IPS DF 19.7 (cell line): ENCODE measurements at regions not wholly inside any gene's neighbourhood (a gene's known extent, or its start where the extent isn't known, plus 50 kb on each side); places are given as distances from the start of the nearest gene placed in this dataset.
"Not testable (repeated sequence)": the region's sequence is repeated elsewhere in the genome, so short reads cannot be mapped to it uniquely, and the experiment has no call there.

Experiments used
- DNase-seq: peaks from one replicate; pipeline ENCODE4 v3.0.0-alpha.2; 2013; ENCODE audit warnings: low read depth, low spot score

- DNase-seq, result no peak
Measured at GRCh38 chr6:109875973-109876372, 102.1 kb upstream of the GPR6 start.

- no peak for DNase-seq
Measured at GRCh38 chr6:109877028-109878004, 100.8 kb upstream of the GPR6 start.

- DNase-seq, result not testable (repeated sequence)
Measured at GRCh38 chr6:109878005-109878690, 100.0 kb upstream of the GPR6 start.

GRCh38 chr6:109879081-109879480, 99.0 kb upstream of the GPR6 start:
- not testable (repeated sequence) for DNase-seq

GRCh38 chr6:109879521-109879920, 98.6 kb upstream of the GPR6 start:
- no peak for DNase-seq

GRCh38 chr6:109881069-109881468, 97.0 kb upstream of the GPR6 start:
- not testable (repeated sequence) for DNase-seq

- DNase-seq, result not testable (repeated sequence)
Measured at GRCh38 chr6:109881953-109882490, 96.1 kb upstream of the GPR6 start.

GRCh38 chr6:109891924-109892323, 86.2 kb upstream of the GPR6 start:
- DNase-seq, result no peak

GRCh38 chr6:109892451-109893435, 85.4 kb upstream of the GPR6 start:
- DNase-seq, result peak; percentile 65

- no peak for DNase-seq
Measured at GRCh38 chr6:109893606-109894005, 84.5 kb upstream of the GPR6 start.

GRCh38 chr6:109894181-109894580, 83.9 kb upstream of the GPR6 start:
- no peak for DNase-seq

- no peak for DNase-seq
Measured at GRCh38 chr6:109896341-109896740, 81.8 kb upstream of the GPR6 start.

GRCh38 chr6:109897025-109897424, 81.1 kb upstream of the GPR6 start:
- DNase-seq, result no peak

GRCh38 chr6:109897561-109898080, 80.5 kb upstream of the GPR6 start:
- DNase-seq, result no peak

GRCh38 chr6:109901976-109902375, 76.1 kb upstream of the GPR6 start:
- DNase-seq, result no peak

- no peak for DNase-seq
Measured at GRCh38 chr6:109902870-109903269, 75.2 kb upstream of the GPR6 start.

- DNase-seq, result no peak
Measured at GRCh38 chr6:109910571-109910970, 67.5 kb upstream of the GPR6 start.

- DNase-seq, result no peak
Measured at GRCh38 chr6:109912118-109912517, 66.0 kb upstream of the GPR6 start.

- no peak for DNase-seq
Measured at GRCh38 chr6:109912952-109913351, 65.2 kb upstream of the GPR6 start.

- not testable (repeated sequence) for DNase-seq
Measured at GRCh38 chr6:109915748-109916147, 62.4 kb upstream of the GPR6 start.

- DNase-seq, result no peak
Measured at GRCh38 chr6:109916759-109917158, 61.4 kb upstream of the GPR6 start.
